ENCODE measurements at regions not wholly inside any gene's neighbourhood (a gene's known extent, or its start where the extent isn't known, plus 50 kb on each side); places are given as distances from the start of the nearest gene placed in this dataset.

- TF ChIP-seq POLR2A (IDR thresholded peaks at IDR 0.05): no peak
- TF ChIP-seq CTCF (IDR thresholded peaks at IDR 0.05): no peak
Measured at GRCh38 chr3:194225988-194226663, 90.2 kb downstream of the HES1 start.

Data from body of pancreas (tissue), 4 donors.